Fibroblast of upper back skin (primary cell): ENCODE measurements at regions not wholly inside any gene's neighbourhood (a gene's known extent, or its start where the extent isn't known, plus 50 kb on each side); places are given as distances from the start of the nearest gene placed in this dataset.
"Not testable (repeated sequence)": the region's sequence is repeated elsewhere in the genome, so short reads cannot be mapped to it uniquely, and the experiment has no call there.

Experiments used
- DNase-seq: peaks from one replicate; pipeline ENCODE4 v3.0.0-alpha.2; 2013

DNA sequence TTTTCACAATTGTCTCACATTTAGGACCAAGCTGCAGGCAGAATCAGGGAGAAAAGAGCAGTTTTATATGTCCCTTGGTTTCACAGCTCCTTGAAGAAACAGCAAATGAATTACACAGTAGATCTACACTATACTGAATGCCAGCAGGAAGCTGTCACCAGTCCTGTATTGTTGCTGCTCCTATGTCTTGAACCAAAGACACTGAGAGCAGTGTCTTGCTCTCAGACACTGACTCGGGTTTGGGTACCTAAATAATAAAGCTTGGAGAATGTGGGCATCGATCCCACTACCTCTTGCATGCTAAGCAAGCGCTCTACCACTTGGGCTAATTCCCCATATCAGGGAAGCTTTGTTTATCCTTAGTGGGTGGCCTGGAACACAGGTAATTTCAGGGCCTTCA is 552.7 kb downstream of the PRIM2 start:
- DNase-seq, result not testable (repeated sequence)

GRCh38 chr6:57873424-57873823 is 556.0 kb downstream of the PRIM2 start:
- DNase-seq, result not testable (repeated sequence)

DNA sequence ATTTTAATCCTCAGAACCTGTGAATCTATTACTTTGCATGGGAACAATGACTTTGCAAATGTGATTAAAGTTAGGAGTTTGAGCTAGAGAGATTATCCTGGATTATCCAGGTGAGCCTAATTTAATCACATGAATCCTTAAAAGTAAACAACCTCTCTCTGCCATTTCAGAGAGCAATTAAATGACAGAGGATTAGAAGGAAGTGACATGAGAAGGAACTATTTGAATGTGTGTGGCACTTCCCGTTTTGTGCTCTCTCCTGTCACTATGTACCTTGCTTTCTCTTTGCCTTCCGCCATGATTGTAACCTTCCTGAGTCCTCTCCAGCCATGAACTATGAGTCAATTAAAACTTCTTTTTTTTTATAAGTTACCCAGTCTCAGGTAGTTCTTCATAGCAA is 559.2 kb downstream of the PRIM2 start:
- not testable (repeated sequence) for DNase-seq

- not testable (repeated sequence) for DNase-seq
Observed at GRCh38 chr6:57877729-57878128, 560.3 kb downstream of the PRIM2 start.

GRCh38 chr6:57878792-57879191 is 561.4 kb downstream of the PRIM2 start:
- DNase-seq, result not testable (repeated sequence)

GRCh38 chr6:57898850-57899249 is 581.4 kb downstream of the PRIM2 start:
- not testable (repeated sequence) for DNase-seq

GRCh38 chr6:57900687-57901399 is 583.4 kb downstream of the PRIM2 start:
- peak; percentile 8 for DNase-seq

DNA sequence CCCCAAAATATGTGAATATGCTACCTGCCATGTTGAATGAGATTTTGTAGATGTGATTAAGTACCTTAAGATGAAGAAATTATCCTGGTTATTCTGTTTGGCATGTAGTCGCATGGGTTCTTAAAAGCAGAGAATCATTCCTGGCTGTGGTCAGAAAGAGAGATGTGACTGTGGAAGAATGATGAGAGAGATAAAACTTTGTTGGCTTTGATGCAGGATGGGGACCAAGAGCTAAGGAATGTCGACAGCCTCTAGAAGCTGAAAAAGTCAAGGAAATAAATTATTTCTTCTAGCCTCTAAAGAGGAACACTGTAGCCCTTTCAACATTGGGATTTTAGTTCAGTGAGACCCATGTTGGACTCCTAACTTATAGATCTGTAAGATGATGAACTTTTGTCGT is 584.0 kb downstream of the PRIM2 start:
- DNase-seq, result peak; percentile 79

- DNase-seq, result not testable (repeated sequence)
Observed at GRCh38 chr6:57904356-57904755, 586.9 kb downstream of the PRIM2 start.

DNA sequence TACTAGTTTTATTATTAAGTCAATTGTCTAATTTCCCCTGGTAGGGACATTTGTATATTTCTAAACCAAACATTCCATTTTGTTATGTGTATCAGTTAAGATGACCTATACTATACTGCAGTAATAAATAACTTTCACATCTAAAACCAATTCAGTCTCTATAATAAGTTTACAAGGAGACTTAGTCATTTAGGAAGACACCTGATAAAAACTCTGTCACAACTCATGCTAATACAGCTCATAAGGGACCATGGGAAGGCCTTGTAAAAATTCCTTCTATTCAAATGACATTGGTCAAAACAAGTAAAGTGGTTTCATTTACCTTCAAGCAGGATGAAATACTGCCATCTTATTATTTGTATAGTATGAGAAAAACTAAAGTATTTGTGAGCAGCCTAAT is 597.9 kb downstream of the PRIM2 start:
- DNase-seq, result not testable (repeated sequence)

- DNase-seq, result not testable (repeated sequence)
Observed at GRCh38 chr6:57942966-57943365, 625.5 kb downstream of the PRIM2 start.

DNA sequence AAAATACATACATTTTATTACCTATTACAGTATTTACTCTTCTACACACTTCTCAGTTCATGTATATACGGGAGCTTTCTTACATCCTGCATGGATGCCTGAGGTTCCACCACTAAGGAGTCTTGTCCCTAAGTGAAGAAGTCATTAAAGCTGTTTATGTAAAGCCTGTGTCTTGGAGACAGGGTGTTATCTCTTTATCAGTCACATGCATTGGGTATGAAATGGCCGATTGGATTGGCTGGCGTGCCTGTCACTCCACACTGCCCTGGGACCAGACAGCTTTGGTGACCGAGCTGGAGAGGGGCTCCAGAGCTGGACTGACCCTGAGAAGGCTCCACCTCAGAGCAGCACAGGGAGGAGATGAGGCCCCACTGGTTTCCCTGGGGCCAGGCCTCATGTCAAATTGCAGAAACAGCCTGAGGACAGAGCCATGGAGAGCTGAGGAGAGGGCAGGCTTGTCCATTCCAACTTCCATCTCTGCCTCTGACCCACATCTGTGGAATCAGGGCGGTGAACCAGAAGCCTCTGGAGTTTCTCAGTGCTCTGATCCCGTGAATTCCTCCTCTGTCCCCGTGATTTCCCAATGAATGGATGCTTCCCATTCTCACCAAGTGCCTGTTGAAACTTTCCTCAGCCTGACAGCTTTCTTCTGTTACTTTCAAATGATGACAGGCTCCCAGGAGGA is 628.8 kb downstream of the PRIM2 start:
- not testable (repeated sequence) for DNase-seq

DNA sequence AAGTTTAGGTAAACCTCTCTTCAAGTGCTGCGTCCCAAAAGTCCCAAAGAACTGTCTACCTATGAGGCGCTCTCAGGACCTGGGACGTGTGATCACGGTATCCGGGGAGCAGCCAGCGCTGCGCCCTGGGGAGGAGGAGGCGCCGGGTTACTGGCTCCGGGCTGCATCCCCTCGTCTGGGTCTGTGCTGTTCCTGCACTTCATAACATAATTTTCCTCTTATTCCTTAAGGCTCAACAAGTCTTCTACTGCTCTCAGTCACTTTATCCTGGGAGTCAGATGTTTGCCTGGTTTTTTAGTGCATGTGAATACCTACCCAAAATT is 629.3 kb downstream of the PRIM2 start:
- DNase-seq, result not testable (repeated sequence)

GRCh38 chr6:57948481-57948880 is 631.1 kb downstream of the PRIM2 start:
- not testable (repeated sequence) for DNase-seq

DNA sequence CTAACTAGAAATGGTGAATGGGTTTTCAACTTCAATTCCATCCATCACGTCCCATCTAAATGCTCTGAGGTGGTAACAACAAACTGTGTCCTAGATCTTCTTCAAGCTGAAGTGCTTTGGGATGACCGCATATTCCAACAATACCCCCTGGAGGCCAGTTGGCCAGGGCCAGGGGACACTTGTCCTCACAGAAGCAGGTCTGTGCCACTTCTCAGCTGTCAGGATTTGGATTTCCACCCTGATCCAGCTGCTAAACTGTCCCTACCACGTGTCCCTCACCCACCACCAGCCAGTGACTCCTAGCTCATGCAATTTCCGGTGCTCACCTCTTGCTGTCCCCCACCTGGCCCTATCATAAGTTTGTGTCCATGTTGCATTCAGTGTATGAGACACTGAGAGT is 633.0 kb downstream of the PRIM2 start:
- DNase-seq, result not testable (repeated sequence)

GRCh38 chr6:57966757-57967156 is 649.3 kb downstream of the PRIM2 start:
- DNase-seq, result peak; percentile 7

GRCh38 chr6:57971956-57972355 is 654.5 kb downstream of the PRIM2 start:
- not testable (repeated sequence) for DNase-seq

GRCh38 chr6:57974653-57975052 is 657.2 kb downstream of the PRIM2 start:
- DNase-seq, result no peak

- not testable (repeated sequence) for DNase-seq
Observed at GRCh38 chr6:57975127-57975526, 657.7 kb downstream of the PRIM2 start.

DNA sequence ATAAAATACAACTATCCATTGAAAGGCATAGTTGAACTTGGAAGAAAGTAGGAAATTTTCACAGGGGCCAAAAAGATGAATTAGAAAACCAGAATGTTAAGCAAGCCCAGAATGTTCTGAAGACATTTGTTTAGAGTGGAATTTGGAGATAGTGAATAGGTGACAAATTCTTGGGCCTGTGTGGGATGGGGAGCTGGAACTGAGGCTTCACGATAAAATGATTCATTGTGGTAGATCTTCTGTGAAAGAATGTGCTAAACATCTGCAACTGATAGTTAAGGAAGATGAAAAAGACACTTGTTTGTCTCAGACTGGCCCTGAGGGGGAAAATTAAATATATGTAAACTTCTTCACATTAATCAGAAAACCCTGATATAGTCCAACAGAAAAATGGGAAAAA is 658.9 kb downstream of the PRIM2 start:
- DNase-seq, result not testable (repeated sequence)

- peak; percentile 46 for DNase-seq
Observed at GRCh38 chr6:57983603-57984002, 666.2 kb downstream of the PRIM2 start.

DNA sequence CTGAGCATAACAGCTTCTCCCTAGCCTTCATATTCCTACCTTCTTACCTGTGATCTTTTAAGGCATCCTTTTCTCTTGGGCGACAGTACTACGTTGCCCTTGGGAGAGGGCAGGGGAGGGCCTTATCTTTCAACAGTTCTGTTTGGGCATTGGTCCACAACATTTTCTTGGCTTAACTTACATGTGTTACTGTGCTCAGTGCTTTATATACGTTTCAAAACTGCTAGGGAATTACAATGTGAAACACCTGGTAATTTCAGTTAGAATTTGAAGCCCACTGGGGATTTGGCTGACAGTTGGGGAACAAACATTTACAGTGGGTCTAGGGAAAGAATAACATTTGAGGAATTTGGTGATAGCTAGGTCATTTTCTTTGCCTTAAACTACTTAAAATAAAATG is 667.1 kb downstream of the PRIM2 start:
- peak; percentile 0 for DNase-seq

DNA sequence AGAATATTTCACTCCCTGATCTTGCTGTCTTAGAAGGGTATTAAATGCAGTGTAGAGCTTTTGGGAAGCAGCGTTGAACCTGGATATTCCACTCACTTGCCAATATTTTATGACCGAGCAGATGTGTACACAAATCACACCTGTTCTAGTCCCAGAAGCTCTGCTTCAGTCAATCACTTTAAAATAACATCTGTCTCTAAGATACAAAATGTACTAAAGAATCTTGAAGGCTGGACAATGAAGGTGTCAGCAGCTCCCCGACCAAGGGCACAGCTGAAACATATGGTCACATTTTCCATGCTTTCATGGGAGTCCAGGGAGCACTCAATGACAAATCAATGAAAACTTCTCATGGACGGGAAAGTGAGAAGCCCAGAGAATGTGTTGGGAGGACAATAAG is 668.3 kb downstream of the PRIM2 start:
- not testable (repeated sequence) for DNase-seq

DNA sequence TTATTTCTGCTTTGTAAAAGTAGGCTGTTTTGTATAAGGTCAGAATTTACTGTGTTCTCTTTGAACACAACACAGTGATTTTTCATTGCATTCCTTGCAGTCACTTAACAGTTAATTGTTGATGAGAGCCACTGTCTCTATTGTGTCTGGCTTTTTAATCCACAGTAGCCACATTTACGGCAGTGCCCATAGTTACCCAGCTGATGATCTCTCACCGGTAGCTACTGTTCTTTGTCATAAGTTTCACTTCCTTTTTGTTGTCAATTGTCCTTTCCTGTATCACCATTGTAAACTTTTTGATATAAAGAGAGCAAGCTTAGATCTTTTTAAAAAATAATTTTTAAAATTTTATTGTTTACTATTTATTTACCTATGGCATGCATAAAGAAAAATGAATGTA is 669.2 kb downstream of the PRIM2 start:
- not testable (repeated sequence) for DNase-seq
